ENCODE measurements at regions not wholly inside any gene's neighbourhood (a gene's known extent, or its start where the extent isn't known, plus 50 kb on each side); places are given as distances from the start of the nearest gene placed in this dataset.

GRCh38 chr12:113766131-113766878 lies 199.8 kb downstream of the RBM19 start:
- no peak for DNase-seq

- no peak for DNase-seq
These were observed 201.5 kb downstream of the RBM19 start for GRCh38 chr12:113764661-113765060.

GRCh38 chr12:113762882-113763816 lies 203.0 kb downstream of the RBM19 start:
- DNase-seq: no peak

GRCh38 chr12:113762155-113762881 lies 203.8 kb downstream of the RBM19 start:
- DNase-seq: no peak

GRCh38 chr12:113759135-113759534 lies 207.0 kb downstream of the RBM19 start:
- no peak for DNase-seq

- DNase-seq: no peak
These were observed 207.8 kb downstream of the RBM19 start for GRCh38 chr12:113758165-113758924.

DNA sequence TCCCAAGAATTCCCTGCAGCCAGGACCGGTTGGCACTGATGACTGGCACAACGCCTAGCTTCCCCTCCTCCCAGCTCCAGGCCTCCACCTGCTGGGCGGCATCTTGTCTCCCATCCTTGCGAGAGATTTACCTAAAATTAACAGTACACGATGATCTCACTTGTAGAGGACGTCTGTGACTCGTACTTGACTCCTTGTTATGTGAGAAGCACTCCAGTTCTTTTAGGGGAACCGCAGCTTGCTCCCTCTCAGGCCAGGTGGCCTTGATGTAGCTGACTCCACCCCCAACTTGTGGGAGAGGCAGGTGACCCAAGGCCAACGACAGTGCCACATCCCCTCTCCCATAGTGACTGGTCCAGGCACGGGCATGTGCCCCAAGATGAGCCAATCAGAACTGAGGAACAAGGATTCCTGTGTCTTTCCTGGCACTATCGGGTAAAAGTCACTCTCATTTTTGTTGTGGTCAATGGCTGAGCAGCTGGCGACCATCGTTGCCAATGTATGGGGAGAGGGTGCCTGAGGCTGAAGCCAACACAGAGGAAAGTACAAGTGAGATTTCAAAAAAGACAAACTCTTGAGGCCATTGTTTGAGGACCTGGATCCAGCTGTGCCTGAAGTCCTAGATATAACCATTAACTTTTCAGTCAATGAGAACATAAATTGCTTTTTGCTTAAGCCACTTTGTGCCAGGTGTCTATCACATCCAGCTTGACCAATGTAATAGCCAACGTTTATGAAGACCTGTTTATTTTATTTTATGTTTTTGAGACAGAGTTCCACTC lies 208.7 kb downstream of the RBM19 start:
- DNase-seq: no peak

DNA sequence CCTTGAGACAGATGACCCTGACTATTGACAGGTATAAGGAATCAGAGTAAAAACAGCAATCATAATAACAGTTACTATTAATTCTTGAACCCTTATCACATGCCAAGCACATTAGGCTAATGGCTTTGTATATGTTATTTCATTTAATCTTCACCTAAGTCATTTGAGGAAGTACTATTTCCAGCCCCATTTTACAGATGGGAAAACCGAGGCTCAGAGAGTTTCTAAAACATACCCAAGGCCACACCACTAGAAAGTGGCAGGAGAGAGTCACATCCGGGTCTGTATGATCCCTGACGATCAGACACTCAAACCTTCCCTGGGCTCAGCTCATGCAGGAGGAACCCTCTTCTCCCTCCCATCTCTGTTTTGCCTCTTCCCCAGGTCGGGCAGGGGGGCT lies 209.5 kb downstream of the RBM19 start:
- no peak for DNase-seq

- DNase-seq: no peak
These were observed 211.0 kb downstream of the RBM19 start for GRCh38 chr12:113755098-113755497.

DNA sequence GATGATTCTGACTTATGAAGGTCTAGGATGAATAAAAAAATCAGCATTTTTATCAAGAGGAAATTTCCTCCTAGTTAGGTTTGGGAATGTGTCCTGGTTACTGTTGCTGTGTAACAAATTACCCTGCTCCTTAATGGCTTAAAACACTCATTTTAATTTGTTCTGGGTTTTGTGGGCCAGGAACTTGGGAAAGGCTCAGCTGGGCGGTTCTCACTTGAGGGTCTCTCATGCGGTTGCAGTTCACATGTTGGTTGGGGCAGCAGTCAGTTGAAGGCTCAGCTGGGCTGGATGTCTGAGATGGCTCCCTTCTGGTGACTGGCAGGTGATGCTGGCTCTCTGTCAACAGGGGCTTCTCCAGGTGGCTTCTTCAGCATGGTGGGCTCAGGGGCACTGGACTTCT lies 214.6 kb downstream of the RBM19 start:
- no peak for DNase-seq

GRCh38 chr12:113749433-113749815 lies 216.7 kb downstream of the RBM19 start:
- DNase-seq: no peak

GRCh38 chr12:113748707-113749432 lies 217.3 kb downstream of the RBM19 start:
- DNase-seq: no peak

- DNase-seq: no peak
These were observed 219.1 kb downstream of the RBM19 start for GRCh38 chr12:113747017-113747416.

DNA sequence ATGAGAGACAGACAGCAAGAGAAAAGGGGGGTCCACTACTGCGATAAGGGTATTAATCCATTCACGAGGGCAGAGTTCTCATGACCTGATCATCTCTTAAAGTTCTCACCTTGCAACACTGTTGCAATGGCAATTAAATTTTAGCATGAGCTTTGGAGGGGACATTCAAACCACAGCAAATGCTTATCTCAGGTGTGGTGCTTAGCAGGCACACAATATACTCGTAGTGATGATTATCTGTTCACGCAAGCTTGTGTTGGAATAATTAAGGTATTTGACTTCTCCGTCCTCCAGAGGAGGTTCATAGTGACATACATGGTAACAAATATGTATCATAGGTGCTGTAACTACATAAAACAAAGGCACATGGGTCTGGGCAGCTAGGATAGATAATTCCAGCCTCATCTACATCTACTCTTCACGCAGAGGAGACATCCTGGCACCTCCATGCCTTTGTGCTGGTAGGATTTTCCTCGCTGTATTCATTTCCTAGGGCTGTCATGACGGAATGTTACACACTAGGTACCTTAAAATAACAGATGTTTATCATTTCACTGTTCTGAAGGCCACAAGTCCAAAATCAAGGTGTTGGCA lies 221.2 kb downstream of the RBM19 start:
- no peak for DNase-seq

GRCh38 chr12:113742801-113743200 lies 223.3 kb downstream of the RBM19 start:
- no peak for DNase-seq

DNA sequence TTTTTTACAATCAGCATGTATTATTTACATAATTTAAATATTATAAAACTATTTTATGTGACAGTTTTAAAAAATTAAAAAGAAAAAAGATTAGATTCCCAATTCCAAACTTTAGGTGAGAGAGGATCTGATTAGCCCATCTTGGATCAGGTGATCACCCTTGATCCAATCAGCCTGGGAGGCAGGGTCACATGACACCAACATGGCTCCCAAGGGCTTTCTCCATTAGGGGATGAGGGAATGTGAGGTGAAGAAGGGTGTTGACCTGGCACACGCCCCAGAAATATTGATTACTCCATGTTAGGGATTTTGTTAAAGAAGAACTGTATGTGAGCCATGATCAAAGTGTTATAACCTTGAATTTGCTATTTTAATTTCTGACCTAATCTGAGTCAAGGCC lies 225.4 kb downstream of the RBM19 start:
- no peak for DNase-seq

GRCh38 chr12:113735131-113735530 lies 231.0 kb downstream of the RBM19 start:
- no peak for DNase-seq

- no peak for DNase-seq
These were observed 231.6 kb downstream of the RBM19 start for GRCh38 chr12:113734503-113734902.

DNA sequence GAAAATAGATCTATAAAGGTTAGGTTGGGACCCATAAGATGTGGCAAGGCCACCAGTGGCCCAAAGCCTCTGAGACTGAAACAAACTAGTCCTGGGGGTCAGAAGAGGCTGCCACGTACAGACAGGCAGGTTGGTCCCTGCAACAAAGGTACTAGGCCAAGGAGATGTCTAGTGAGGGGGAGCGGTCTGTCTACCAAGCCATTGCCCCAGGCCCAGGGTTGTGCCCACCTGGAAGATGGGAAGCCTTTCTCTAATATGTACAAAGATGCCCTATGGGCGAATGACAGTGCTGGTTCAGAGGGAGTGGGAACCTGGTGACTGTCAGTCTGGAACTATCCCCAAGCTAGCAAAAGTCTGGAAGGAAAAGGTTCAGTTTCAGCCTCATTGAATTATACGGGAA lies 233.2 kb downstream of the RBM19 start:
- DNase-seq: no peak

DNA sequence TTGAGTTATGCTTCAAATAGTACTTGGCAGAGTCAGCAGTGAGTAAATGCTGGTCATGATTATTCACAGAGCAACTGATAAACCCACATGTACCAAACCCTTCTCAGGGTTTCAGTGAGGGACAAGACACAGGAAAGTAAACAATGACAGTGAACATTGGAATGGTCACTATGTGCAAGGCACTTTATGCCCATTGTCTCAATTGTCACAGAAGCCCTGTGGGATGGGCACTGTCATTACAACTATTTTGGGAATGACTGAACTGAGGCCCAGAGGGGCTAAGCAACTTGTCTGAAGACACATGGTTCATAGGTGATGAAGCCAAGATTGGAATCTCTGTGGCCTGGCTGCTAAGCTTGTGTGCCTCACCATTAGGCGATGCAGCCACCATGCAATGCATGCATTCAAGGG lies 238.5 kb downstream of the RBM19 start:
- DNase-seq: no peak

All from hindlimb muscle (tissue), 1 donor.